ENCODE measurements at regions not wholly inside any gene's neighbourhood (a gene's known extent, or its start where the extent isn't known, plus 50 kb on each side); places are given as distances from the start of the nearest gene placed in this dataset.

DNA sequence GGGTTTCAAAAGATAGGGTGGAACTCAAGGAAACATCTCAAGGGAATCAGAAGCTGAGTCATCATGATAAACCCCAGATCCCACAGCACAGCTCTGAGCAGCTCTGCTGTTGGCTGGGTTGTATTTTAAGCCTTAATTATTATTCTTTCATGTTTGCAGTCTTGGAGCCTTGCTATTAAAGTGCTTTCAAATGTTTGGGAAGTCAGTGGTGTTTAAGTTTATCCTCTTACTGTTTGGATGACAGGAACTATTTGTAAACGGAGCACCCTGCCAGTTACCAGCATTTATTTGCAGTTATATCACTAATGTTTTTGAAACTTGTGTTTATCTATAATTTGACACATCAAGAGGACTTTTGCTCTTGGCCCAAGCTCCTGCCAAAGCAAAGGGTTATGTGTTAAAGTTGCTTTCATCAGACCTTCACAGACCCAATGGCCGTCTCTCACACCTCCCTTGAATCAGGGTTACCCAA lies 141.1 kb upstream of the SPDL1 start:
- no TSS peak for BruUV-seq (replicated peaks)
- intact Hi-C loops (cut with micrococcal nuclease), result loop anchor here (5.0 kb wide), 2 partner anchors 40 to 90 kb away; no protein-coding TSS in a partner anchor
- DNase-seq (ENCODE audit: low read depth, low spot score) (no peak), FAIRE-seq (no peak)
- no peak overlapping the region for H3K9ac ChIP-seq (replicated peaks; ENCODE audit: extremely low read depth, insufficient read depth, low read length)
- H3K27me3 ChIP-seq (ENCODE audit: control insufficient read depth in 2 of 2, insufficient read depth in 2 of 2, low read length in 2 of 2), result no peaks in the 10 kb centered on the region
- H3K4me1 ChIP-seq (ENCODE audit: control insufficient read depth, extremely low read depth, insufficient read depth, low read length), result peaks cover 7% of the 10 kb centered on the region
- no peaks in the 10 kb centered on the region for H3K79me2 ChIP-seq (ENCODE audit: control insufficient read depth, insufficient read depth, low read length)
- no peaks in the 10 kb centered on the region for H3K9me1 ChIP-seq (replicated peaks; ENCODE audit: control insufficient read depth, extremely low read depth, insufficient read depth, low read length)
- no peak overlapping the region for H3K4me2 ChIP-seq (ENCODE audit: insufficient read depth, low read length)
- H3K9me3 ChIP-seq (replicated peaks; ENCODE audit: control insufficient read depth, insufficient read depth, low read length), result no peaks in the 10 kb centered on the region
- POLR2A ChIA-PET, result no interaction called here
- dilution Hi-C loops (cut with MboI; ENCODE audit: extremely low pct_ligation_motif_present, low sequenced_read_pairs), result no loop called here
- CTCF ChIA-PET, result interaction anchor here (0.6 kb wide), 1 partner anchor 256 kb away, joined by 3 read pairs; no protein-coding TSS in a partner anchor
- TF ChIP-seq EZH2 (IDR thresholded peaks at IDR 0.05; ENCODE audit: borderline replicate concordance, low read depth, low read length, severe bottlenecking), result no peak
- no peak for TF ChIP-seq MYC (IDR thresholded peaks at IDR 0.05; ENCODE audit: low read depth, low read length)
- TF ChIP-seq JUN (IDR thresholded peaks at IDR 0.05; ENCODE audit: borderline replicate concordance, insufficient read depth, insufficient read length, low read depth), result no peak
- no peak for TF ChIP-seq POLR2A (IDR thresholded peaks at IDR 0.05; ENCODE audit: low read depth, low read length)
- TF ChIP-seq POLR2AphosphoS5 (IDR thresholded peaks at IDR 0.05; ENCODE audit: insufficient read depth, low read depth, low read length), result no peak
- TF ChIP-seq FOS (IDR thresholded peaks at IDR 0.05; ENCODE audit: borderline replicate concordance, insufficient read depth, low read length), result no peak
- TF ChIP-seq GATA2 (IDR thresholded peaks at IDR 0.05; ENCODE audit: insufficient read depth, insufficient read length, low read depth, low read length), result no peak
- TF ChIP-seq, protein P1, sequence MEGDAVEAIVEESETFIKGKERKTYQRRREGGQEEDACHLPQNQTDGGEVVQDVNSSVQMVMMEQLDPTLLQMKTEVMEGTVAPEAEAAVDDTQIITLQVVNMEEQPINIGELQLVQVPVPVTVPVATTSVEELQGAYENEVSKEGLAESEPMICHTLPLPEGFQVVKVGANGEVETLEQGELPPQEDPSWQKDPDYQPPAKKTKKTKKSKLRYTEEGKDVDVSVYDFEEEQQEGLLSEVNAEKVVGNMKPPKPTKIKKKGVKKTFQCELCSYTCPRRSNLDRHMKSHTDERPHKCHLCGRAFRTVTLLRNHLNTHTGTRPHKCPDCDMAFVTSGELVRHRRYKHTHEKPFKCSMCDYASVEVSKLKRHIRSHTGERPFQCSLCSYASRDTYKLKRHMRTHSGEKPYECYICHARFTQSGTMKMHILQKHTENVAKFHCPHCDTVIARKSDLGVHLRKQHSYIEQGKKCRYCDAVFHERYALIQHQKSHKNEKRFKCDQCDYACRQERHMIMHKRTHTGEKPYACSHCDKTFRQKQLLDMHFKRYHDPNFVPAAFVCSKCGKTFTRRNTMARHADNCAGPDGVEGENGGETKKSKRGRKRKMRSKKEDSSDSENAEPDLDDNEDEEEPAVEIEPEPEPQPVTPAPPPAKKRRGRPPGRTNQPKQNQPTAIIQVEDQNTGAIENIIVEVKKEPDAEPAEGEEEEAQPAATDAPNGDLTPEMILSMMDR (IDR thresholded peaks at IDR 0.05; ENCODE audit: extremely low read depth in 1 of 2, insufficient read depth in 1 of 2, low read depth in 1 of 2, low read length in 2 of 2), result no peak
- TF ChIP-seq, protein P2, sequence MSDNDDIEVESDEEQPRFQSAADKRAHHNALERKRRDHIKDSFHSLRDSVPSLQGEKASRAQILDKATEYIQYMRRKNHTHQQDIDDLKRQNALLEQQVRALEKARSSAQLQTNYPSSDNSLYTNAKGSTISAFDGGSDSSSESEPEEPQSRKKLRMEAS (IDR thresholded peaks at IDR 0.05; ENCODE audit: insufficient read depth, insufficient read length), result no peak
- H3K4me3 ChIP-seq (replicated peaks in 1 of 3; ENCODE audit: insufficient read depth in 1 of 3, low read depth in 1 of 3, low read length in 3 of 3), result no peak overlapping the region
- no peak overlapping the region for H3K27ac ChIP-seq (ENCODE audit: insufficient read depth, low read depth, low read length)
- H2AFZ ChIP-seq (ENCODE audit: low read depth, low read length), result no peak overlapping the region
- no peaks in the 10 kb centered on the region for H3K36me3 ChIP-seq (ENCODE audit: control insufficient read depth in 2 of 2, extremely low read depth in 1 of 2, insufficient read depth in 2 of 2, low read length in 2 of 2)
- H4K20me1 ChIP-seq (replicated peaks; ENCODE audit: control insufficient read depth, extremely low read depth, insufficient read depth, low read length), result no peaks in the 10 kb centered on the region

All from endothelial cell of umbilical vein (primary cell).